GM12878 (cell line): ENCODE measurements at regions not wholly inside any gene's neighbourhood (a gene's known extent, or its start where the extent isn't known, plus 50 kb on each side); places are given as distances from the start of the nearest gene placed in this dataset. TPM values are rescaled to one million over a fixed set of nuclear protein-coding genes. Genes with fewer than 3 reads are reported as not detected.

Experiments used
- E2F8 ChIP-seq: fragments of 450-650 bp; IDR thresholded peaks from 2 replicates; pipeline ENCODE4 v1.6.1; 2018; ENCODE audit warnings: mild to moderate bottlenecking, low read depth, moderate library complexity; ENCODE audit not compliant: partially characterized antibody
- EGR1 ChIP-seq, 2 experiments: IDR thresholded peaks; 1 replicate in 1 of 2; 2 replicates in 1 of 2; pipeline ENCODE4 v1.6.1; 2011 to 2012; ENCODE audit warnings: low read depth in 2 of 2, low read length in 2 of 2, borderline replicate concordance in 1 of 2, mild to moderate bottlenecking in 1 of 2, moderate library complexity in 1 of 2
- NBN ChIP-seq: fragments of 450-650 bp; IDR thresholded peaks from 2 replicates; pipeline ENCODE4 v1.6.1; 2016
- POLR2A ChIP-seq: IDR thresholded peaks from 2 replicates; pipeline ENCODE4 v1.6.1; 2011; ENCODE audit warnings: low read depth, mild to moderate bottlenecking, low read length
- SREBF1 ChIP-seq: IDR thresholded peaks from 2 replicates; pipeline ENCODE4 v1.6.1; 2012; ENCODE audit warnings: mild to moderate bottlenecking, low read length
- SUPT20H ChIP-seq: IDR thresholded peaks from 2 replicates; pipeline ENCODE4 v1.6.1; 2011; ENCODE audit warnings: low read depth, mild to moderate bottlenecking, low read length, moderate library complexity, borderline replicate concordance; ENCODE audit not compliant: control insufficient read depth
- small RNA-seq: library from RNA; depleted of rRNA; stranded (forward); fragments of <200 nt; gene quantifications from one replicate; pipeline ENCODE3, GENCODE V24; 2014
- TF ChIP-seq, protein P1 (sequence below): IDR thresholded peaks from 2 replicates; pipeline ENCODE4 v1.6.1; 2012; ENCODE audit warnings: low read length, inconsistent platforms
- TF ChIP-seq, protein P2 (sequence below): IDR thresholded peaks from 2 replicates; pipeline ENCODE4 v1.6.1; 2012; ENCODE audit warnings: low read depth, low read length, improper control_type of control experiment

DNA sequence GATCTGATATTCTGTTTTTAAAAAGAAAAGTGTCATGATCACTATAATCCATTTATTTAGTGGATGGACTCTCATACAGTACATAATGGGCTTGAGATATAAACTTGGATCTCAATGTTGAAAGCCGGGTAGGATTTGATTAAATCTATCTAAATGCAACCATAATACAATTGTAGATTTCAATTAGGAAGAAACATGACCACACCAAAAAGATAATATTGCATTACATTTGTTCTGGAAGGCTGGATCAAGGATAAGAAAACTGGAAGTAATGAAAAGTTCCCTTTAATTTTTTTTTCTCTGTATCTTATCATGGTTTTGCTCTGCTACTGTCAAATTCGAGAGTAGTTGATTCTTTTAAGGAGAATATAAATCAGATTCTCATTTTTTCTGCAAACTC, 51.3 kb upstream of the UFL1 start (continued):
- TF ChIP-seq EGR1 (IDR thresholded peaks at IDR 0.05; ENCODE audit: borderline replicate concordance in 1 of 2, low read depth in 2 of 2, low read length in 2 of 2) = no peak
- no peak for TF ChIP-seq POLR2A
- no peak for TF ChIP-seq NBN
- TF ChIP-seq SREBF1 = no peak
- TF ChIP-seq SUPT20H = no peak
- TF ChIP-seq, protein P1, sequence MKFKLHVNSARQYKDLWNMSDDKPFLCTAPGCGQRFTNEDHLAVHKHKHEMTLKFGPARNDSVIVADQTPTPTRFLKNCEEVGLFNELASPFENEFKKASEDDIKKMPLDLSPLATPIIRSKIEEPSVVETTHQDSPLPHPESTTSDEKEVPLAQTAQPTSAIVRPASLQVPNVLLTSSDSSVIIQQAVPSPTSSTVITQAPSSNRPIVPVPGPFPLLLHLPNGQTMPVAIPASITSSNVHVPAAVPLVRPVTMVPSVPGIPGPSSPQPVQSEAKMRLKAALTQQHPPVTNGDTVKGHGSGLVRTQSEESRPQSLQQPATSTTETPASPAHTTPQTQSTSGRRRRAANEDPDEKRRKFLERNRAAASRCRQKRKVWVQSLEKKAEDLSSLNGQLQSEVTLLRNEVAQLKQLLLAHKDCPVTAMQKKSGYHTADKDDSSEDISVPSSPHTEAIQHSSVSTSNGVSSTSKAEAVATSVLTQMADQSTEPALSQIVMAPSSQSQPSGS = no peak
- TF ChIP-seq, protein P2, sequence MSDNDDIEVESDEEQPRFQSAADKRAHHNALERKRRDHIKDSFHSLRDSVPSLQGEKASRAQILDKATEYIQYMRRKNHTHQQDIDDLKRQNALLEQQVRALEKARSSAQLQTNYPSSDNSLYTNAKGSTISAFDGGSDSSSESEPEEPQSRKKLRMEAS = no peak
- no peak for TF ChIP-seq E2F8
- TF ChIP-seq, all 136 proteins: peak for 0

Small RNA genes in the stretch of these regions (small RNA-seq; reads per million reads assigned to genes)
- not detected for gene RN7SL797P
